GM23248 (cell line): ENCODE measurements at regions not wholly inside any gene's neighbourhood (a gene's known extent, or its start where the extent isn't known, plus 50 kb on each side); places are given as distances from the start of the nearest gene placed in this dataset.

Source experiments
- EZH2 ChIP-seq: fragments of 200-600 bp; sonication (generic); IDR thresholded peaks from 2 replicates; pipeline ENCODE4 v1.6.1; 2018; ENCODE audit warnings: antibody characterized with exemption, mild to moderate bottlenecking; ENCODE audit not compliant: insufficient read depth, poor library complexity, severe bottlenecking
- EZH2phosphoT487 ChIP-seq: fragments of 200-600 bp; sonication (generic); IDR thresholded peaks from 2 replicates; pipeline ENCODE4 v1.6.1; 2018; ENCODE audit warnings: antibody characterized with exemption, moderate library complexity, mild to moderate bottlenecking, low read depth; ENCODE audit not compliant: insufficient read depth

DNA sequence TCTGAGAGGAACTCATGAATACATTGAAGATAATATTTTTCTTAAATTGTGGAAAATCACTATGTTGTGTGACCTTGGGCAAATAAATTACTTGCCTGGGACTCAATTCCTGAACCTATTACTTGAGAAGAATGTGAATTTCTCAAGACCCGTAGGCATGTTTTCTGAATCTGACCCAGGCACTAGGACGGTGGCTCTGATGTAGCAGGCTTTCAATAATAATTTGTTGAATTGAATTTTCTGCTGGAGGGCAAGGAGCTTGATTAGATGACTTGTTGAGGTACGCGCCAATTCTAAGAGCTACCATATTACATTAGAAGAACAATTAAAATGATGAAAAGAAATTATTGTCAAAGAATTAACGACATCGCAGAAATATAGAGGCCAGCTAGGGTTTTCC is 150.2 kb upstream of the LRRC3B start:
- TF ChIP-seq EZH2phosphoT487 (no peak), EZH2 (no peak)
